Calu3 (cell line): ENCODE measurements at regions not wholly inside any gene's neighbourhood (a gene's known extent, or its start where the extent isn't known, plus 50 kb on each side); places are given as distances from the start of the nearest gene placed in this dataset.
"Not testable (repeated sequence)": the region's sequence is repeated elsewhere in the genome, so short reads cannot be mapped to it uniquely, and the experiment has no call there.

Experiments used
- BruUV-seq: library from RNA; stranded (reverse); fragments of 400-500 nt; replicated peaks from 2 replicates; lab custom pipeline; 2021; lab: Mats Ljungman, UMichigan
- CTCF ChIA-PET: fragments of 300-600 bp; sonication (Branson Sonifier 250); formaldehyde crosslinking; loops from one replicate; lab custom pipeline; 2022; ENCODE audit warnings: antibody characterized with exemption; lab: Charles Lee
- DNase-seq: peaks from one replicate; pipeline ENCODE4 v3.0.0; 2022
- H3K27ac Mint-ChIP-seq: one replicate; pipeline ENCODE4 v1.8.0; 2022; ENCODE audit warnings: mixed read lengths; ENCODE audit not compliant: unreplicated experiment
- H3K27me3 Mint-ChIP-seq: one replicate; pipeline ENCODE4 v1.8.0; 2022; ENCODE audit warnings: mixed read lengths; ENCODE audit not compliant: unreplicated experiment
- H3K36me3 Mint-ChIP-seq: one replicate; pipeline ENCODE4 v1.8.0; 2022; ENCODE audit warnings: mild to moderate bottlenecking, moderate library complexity, mixed read lengths; ENCODE audit not compliant: insufficient read depth, unreplicated experiment
- H3K4me1 Mint-ChIP-seq: one replicate; pipeline ENCODE4 v1.8.0; 2022; ENCODE audit warnings: mild to moderate bottlenecking, low read depth, mixed read lengths; ENCODE audit not compliant: unreplicated experiment
- H3K4me3 Mint-ChIP-seq: one replicate; pipeline ENCODE4 v1.8.0; 2022; ENCODE audit warnings: mild to moderate bottlenecking, low read depth, moderate library complexity, mixed read lengths; ENCODE audit not compliant: unreplicated experiment
- H3K9me3 Mint-ChIP-seq: one replicate; pipeline ENCODE4 v1.8.0; 2022; ENCODE audit warnings: low read depth, mixed read lengths; ENCODE audit not compliant: unreplicated experiment
- intact Hi-C: fragments of 100-400 bp; cut with micrococcal nuclease; formaldehyde crosslinking; loops from one replicate; pipeline ENCODE4 v1.10.0; 2022; ENCODE audit not compliant: unreplicated experiment
- TF ChIP-seq, protein P1 (sequence below): fragments of 200-600 bp; IDR thresholded peaks from one replicate; pipeline ENCODE4 v1.8.0; 2022; ENCODE audit warnings: antibody characterized with exemption; ENCODE audit not compliant: unreplicated experiment

DNA sequence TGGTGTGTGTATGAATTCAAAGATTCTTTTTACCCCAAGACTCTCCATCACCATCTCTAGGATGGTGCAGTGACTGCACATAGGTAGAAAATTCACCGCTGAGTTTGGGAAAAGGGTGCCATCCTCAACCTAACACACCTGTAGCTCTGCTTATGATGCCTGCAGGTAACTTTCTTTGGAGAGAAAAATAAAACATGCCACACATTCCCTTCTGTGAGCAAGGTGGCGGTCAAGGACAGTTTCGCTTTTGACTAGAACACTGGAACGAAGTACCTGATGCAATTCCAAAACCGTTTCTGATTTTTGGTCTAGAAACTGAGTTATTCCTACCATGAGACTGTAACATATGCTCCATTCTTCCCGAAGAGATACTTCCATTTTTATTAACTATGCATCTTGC is 205.6 kb downstream of the FGFR2 start:
- CTCF ChIA-PET: no interaction called here
- H3K27ac Mint-ChIP-seq: no peak overlapping the region
- no peaks in the 10 kb centered on the region for H3K27me3 Mint-ChIP-seq
- H3K4me1 Mint-ChIP-seq: no peaks in the 10 kb centered on the region
- intact Hi-C loops: no loop called here
- H3K9me3 Mint-ChIP-seq: peaks cover 6% of the 10 kb centered on the region
- no peak for DNase-seq
- TF ChIP-seq, protein P1, sequence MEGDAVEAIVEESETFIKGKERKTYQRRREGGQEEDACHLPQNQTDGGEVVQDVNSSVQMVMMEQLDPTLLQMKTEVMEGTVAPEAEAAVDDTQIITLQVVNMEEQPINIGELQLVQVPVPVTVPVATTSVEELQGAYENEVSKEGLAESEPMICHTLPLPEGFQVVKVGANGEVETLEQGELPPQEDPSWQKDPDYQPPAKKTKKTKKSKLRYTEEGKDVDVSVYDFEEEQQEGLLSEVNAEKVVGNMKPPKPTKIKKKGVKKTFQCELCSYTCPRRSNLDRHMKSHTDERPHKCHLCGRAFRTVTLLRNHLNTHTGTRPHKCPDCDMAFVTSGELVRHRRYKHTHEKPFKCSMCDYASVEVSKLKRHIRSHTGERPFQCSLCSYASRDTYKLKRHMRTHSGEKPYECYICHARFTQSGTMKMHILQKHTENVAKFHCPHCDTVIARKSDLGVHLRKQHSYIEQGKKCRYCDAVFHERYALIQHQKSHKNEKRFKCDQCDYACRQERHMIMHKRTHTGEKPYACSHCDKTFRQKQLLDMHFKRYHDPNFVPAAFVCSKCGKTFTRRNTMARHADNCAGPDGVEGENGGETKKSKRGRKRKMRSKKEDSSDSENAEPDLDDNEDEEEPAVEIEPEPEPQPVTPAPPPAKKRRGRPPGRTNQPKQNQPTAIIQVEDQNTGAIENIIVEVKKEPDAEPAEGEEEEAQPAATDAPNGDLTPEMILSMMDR: no peak
- no peak overlapping the region for H3K4me3 Mint-ChIP-seq
- BruUV-seq: no TSS peak
- H3K36me3 Mint-ChIP-seq: no peaks in the 10 kb centered on the region

GRCh38 chr10:121393522-121393921 is 204.7 kb downstream of the FGFR2 start:
- BruUV-seq: no TSS peak
- CTCF ChIA-PET: no interaction called here
- Mint-ChIP-seq H3K9me3 (peaks cover 6% of the 10 kb centered on the region), H3K27ac (no peak overlapping the region), H3K4me1 (no peaks in the 10 kb centered on the region), H3K36me3 (no peaks in the 10 kb centered on the region), H3K27me3 (no peaks in the 10 kb centered on the region), H3K4me3 (no peak overlapping the region)
- intact Hi-C loops: no loop called here
- TF ChIP-seq, protein P1: no peak
- DNase-seq: no peak

- H3K4me1 Mint-ChIP-seq, H3K27me3 Mint-ChIP-seq, CTCF ChIA-PET, H3K27ac Mint-ChIP-seq, intact Hi-C loops, H3K36me3 Mint-ChIP-seq, H3K9me3 Mint-ChIP-seq, DNase-seq, BruUV-seq, H3K4me3 Mint-ChIP-seq: not testable (repeated sequence)
Observed at GRCh38 chr10:121400507-121400906, 197.7 kb downstream of the FGFR2 start.

DNA sequence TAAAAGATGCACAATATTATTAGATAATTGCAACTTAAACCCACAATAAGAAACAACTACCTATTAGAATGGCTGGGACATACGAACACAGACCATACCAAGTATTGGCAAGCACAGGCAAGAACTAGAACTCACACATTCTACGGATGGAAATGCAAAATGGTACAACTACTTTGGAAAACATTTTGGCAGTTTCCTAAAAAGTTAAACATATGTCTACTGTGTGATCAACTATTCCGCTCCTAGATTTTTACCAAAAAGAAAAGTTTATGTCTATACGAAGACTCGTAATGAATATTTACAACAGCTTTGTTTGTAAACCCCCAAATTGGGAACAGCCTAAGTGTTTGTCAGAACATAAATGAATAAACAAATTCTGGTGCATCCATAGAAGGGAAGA is 194.7 kb downstream of the FGFR2 start:
- Mint-ChIP-seq H3K27ac (no peak overlapping the region), H3K4me3 (no peak overlapping the region), H3K9me3 (no peaks in the 10 kb centered on the region), H3K27me3 (no peaks in the 10 kb centered on the region), H3K4me1 (peaks cover 37% of the 10 kb centered on the region), H3K36me3 (no peaks in the 10 kb centered on the region)
- TF ChIP-seq, protein P1: no peak
- intact Hi-C loops: no loop called here
- no TSS peak for BruUV-seq
- CTCF ChIA-PET: no interaction called here
- DNase-seq: no peak

GRCh38 chr10:121404611-121405010 is 193.6 kb downstream of the FGFR2 start:
- DNase-seq: no peak
- Mint-ChIP-seq H3K4me1 (peaks cover 42% of the 10 kb centered on the region), H3K27me3 (no peaks in the 10 kb centered on the region), H3K4me3 (no peak overlapping the region), H3K9me3 (no peaks in the 10 kb centered on the region), H3K27ac (no peak overlapping the region), H3K36me3 (no peaks in the 10 kb centered on the region)
- BruUV-seq: no TSS peak
- TF ChIP-seq, protein P1: no peak
- intact Hi-C loops: no loop called here
- CTCF ChIA-PET: no interaction called here
